RCC 7860 (cell line): ENCODE measurements at regions not wholly inside any gene's neighbourhood (a gene's known extent, or its start where the extent isn't known, plus 50 kb on each side); places are given as distances from the start of the nearest gene placed in this dataset.
"Not testable (repeated sequence)": the region's sequence is repeated elsewhere in the genome, so short reads cannot be mapped to it uniquely, and the experiment has no call there.

Source experiments
- DNase-seq: peaks from one replicate; pipeline ENCODE4 v3.0.0-alpha.2; 2015; ENCODE audit warnings: low spot score
- FAIRE-seq: peaks from 2 replicates; lab custom pipeline; 2012; peaks lifted over from hg19 to GRCh38; lab: Jason Lieb, UNC

DNA sequence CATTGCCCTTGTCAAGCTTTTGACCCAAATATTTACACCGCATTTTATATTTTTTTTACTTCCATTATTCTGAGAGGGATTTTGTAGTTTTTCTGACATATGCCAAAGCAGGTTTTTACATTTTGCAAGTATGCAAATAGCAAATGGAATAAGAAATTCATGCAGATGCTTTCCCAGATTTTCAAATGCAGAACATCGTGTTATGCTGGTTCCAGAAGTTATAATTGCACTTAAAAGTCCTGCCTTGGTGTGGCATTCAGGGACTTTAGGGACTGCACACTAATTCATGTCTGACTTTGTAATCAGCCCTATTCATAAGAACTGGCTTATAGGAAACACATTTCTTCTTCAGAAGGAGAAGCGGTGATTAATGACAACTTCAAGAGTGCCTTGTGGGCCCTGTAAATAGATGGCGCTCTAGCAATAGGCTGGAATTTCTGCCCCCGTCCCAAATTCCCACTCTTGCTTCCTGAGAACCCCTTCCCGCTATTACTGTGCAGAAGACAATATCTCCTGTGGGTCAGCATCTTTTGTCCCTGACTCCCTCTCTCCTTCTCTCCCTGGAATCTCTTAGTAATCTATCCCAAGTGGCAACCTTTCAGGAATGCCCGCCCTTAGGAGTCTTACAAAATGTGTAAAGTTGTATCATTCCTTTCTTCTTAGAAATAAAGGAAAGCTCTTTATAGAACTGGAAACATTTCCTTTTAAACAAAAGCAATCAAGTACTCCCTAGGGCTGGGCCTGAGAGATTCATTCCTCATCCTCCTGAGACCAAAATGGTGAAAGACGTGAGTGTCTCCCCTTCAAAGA, 264.0 kb downstream of the INHBA start:
- FAIRE-seq (no peak), DNase-seq (no peak)

DNA sequence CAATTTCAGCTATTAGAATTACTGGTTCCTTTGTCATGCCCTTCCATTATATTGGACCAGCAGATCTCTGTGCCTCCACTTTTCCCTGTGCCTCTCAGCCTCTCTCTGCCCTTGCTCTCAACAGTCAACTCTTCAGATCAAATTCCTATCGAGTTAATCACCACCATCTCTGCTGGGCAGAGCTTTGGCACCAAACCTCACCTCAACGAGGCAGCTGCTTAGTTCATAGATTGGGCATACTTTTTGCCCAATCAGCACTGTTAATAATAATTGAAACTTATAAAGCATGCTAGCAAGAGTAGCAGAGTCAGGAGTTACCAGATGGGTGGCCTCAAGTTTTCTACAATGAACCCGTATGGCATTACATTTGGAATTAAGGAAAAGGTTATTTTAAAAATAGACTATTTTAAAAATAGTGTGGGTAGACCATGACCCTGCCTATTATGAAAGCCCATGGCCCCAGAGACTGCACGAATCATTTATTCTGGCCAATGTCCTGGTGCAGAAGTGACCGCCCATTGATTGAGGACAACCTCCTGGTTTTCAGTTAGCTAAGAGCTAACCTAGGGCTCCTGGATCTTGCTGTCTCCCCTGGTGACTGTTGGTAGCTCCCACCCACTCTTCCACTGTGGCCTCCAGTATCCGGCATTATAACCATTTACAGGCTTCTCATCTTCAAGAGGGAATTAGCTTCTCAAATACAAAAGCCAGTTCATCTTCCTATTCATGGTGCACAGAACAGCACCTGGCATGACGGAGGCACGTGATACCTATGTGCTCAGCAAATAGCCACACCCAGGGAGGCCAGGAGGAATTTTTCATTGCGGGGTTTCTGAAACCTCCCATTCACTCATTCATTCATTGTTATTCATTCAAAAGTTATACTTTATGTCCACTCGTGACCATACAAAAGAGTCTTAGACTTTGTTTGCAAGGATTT, 265.4 kb downstream of the INHBA start:
- FAIRE-seq (peak; percentile 79), DNase-seq (peak; percentile 77)

DNA sequence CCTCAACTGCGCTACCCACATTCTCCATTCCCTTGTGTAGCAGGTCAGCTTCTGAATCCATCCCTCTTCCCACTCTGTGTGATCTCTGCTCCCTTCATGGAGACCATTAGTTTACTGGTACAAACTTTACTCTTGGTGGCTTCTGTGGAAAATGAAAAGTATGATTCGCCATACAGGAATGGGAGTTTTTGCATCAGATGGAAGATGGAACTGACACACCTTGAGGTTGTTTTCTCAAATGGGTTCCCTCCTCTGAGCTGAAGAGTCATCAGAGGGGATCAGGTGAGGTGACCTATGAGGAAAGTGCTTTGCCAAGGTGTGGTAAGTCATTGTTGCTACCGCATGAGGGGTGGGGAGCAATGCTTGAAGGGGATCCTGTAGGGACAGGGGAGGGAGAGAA, 266.8 kb downstream of the INHBA start:
- no peak for FAIRE-seq
- peak; percentile 35 for DNase-seq

DNA sequence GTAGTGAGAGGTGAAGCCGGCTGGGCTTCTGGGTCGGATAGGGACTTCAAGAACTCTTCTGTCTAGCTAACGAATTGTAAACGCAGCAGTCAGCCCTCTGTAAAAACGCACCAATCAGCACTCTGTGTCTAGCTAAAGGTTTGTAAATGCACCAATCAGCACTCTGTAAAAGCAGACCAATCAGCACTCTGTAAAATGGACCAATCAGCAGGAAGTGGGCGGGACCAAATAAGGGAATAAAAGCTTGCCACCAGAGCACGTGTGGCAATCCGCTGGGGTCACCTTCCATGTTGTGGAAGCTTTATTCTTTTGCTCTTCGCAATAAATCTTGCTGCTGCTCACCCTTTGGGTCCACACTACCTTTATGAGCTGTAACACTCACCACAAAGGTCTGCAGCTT, 267.9 kb downstream of the INHBA start:
- FAIRE-seq, DNase-seq: not testable (repeated sequence)

DNA sequence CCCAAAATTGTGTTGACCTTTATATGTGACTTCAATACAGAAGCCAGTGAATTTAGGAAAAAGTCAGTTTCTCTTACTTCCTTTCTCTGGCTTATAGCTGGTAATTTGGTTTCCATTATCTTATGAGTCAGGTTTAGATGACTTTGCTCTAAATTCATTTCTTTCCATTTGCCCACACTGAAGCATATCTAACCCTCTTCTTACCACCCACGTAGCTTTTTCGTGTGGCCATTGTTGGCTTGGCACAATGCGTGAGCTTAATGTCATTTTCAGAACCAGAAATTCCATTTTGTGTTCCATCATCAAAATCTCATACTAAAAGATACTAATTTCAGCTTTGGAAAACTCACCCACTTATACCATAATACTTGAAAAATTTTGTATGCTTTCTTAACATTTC, 271.2 kb downstream of the INHBA start:
- DNase-seq, result no peak
- no peak for FAIRE-seq

DNA sequence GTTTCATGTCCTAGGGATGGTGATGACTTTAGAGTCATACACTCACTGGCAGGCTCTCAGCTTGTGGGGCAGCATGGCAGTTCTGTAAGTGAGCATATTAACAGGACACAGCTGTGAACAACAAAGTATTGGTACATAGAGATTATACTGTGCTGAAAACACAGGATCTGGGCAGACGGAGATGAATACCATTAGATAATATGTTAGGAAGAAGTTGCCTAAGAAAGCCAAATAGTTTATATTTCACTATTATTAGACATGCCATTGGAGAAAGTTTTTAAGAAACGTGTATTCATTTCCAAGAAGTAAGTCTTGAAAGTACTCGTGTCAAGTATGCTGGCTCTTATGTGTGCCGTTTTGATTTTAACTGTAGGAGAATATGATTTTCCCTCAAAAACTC, 274.5 kb downstream of the INHBA start:
- DNase-seq (no peak), FAIRE-seq (no peak)

DNA sequence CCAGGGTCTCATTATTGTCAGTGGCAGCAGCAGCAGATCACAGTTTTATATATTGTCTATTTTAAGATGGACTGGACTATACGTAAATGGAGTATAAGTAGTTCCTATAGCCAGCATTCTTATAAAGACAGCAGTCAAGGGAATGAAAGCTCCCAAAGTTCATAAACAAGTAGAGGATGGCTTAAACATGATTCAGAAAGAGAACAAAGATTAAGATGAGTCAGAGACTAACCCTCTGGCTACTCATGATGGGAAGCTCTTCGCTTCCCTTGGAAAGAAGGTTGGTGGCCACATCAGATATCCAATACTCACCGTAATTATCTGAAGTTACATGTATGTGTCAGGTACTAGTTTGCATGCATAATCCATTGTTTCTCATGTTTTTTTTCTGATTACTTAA, 277.0 kb downstream of the INHBA start:
- FAIRE-seq, result peak; percentile 64

DNA sequence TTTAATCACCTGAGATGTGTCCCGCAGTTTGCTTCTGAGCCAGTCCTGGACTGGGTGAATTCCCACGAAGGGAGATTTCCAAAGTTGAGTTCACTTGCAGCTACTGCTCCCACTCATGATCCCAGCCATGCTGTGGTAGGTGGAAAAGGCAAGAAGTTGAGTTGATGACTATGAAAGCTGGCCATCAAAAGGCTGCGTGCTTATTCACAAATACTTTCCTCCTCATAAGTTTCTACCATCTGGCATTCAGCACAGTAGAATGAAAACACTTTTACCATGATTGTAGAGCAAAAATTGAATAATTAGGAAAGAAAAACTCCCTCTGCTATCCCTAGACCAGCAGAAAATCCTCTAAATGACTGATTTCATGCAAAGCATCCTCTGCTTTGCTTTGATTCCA, 281.8 kb downstream of the INHBA start:
- FAIRE-seq, result no peak
- DNase-seq, result no peak

More for the DNA sequence above, 277.0 kb downstream of the INHBA start:
- peak; percentile 53 for DNase-seq

DNA sequence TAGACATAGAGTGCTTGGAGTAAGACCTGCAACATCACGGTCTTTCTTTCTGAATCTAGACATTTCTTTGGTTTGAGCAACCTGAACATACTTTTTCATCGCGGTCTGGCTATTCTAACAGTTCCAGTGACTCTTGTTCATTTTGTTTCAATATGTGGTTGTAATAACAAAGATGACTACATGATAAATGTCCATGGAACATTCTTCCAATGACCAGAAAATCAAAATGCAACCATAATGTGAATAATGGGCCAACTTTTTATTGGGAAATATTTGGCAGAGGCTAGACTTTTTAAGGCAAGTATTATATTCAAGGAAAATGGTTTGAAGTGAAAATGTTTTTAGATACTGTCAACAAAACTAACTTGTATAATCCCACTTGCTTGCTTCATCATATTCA, 282.5 kb downstream of the INHBA start:
- DNase-seq (no peak), FAIRE-seq (no peak)

DNA sequence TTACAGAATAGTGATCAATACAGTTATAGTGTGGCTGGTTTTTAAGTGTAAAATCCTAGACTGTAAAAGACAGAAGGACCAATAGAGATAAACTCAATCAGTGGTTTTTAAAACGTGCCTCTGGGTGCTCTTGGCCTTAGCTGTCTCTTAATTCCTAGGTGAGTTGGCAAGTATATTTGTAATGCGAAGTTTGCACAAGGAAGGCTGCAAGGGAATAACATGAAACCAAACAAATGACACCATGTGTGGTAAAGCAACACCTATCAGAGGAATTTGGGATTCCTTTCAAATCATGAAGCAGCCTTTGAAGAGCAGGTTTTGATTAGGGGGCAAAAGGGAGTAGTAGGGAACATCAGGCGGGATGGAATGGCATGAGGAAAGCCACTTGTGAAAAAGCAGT, 284.6 kb downstream of the INHBA start:
- DNase-seq (no peak), FAIRE-seq (no peak)

DNA sequence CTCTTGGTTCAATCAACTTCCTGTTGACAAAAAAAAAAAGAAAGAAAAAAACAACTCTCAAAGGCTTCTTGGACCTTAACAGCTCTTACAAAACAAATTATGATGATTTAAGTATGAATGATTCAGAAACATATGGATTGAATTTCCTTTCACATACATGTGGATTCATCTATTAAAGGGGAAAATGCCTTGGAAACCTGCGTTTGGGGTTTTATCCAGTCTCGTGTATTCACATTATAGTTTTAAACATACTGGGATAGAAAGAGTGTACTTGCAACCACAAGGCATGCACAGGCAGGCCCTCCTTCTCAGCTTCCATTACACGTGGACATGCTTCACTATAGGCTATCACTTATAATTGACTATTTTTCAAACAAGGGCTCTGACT, 286.7 kb downstream of the INHBA start:
- FAIRE-seq, result no peak
- no peak for DNase-seq

DNA sequence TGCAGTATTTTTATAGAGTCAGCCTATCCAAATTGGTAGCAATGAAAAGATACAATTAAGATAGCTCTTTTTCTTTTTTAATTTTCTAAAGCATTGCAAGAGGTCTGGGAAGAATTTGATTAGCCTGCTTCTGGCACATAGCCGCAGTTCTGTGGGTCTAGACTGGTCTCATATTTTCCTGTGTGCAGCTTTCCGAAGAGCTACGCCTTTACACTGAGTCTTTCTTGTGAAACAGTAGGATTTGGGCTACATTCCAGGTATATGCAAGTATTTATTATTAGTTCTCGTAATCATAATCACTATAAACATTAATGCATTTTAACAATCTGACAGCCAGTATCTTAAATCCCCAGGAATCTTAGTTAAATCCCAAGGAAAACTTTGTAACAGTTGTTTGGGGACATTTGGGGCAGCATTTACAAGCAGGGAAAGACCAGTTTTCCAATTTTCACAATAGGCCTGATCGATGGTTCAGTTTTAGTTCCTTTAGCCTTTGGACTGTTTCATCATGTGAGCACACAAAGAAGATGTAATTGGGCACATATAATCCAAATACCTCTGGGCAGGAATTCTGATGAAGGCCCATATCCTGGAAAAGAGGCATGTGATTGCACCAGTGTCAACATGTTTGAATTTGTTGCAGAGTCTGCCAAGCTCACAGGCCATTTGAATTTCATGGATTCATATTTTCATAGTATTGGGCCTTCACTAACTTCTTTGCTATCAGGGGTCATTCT, 287.3 kb downstream of the INHBA start:
- DNase-seq, result no peak
- FAIRE-seq, result no peak

DNA sequence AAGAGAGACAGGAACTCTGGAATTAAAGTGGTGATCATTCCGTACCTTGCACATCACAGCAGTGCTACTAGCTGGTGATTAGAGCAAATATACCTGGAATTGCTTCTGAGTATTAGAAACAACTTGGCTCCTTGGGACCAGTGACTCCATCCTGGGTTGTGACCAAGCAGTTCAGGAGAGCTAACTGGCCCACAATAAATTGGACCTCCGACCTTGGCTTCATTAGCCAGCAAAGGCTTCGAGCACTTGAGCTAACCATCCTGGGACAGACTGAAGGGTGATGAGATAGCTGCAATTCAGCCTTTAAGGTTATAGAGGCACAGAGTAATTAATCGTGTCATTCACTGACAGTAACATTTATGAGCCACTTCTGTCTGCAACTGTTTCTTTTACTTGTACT, 287.8 kb downstream of the INHBA start:
- FAIRE-seq, result no peak
- no peak for DNase-seq

DNA sequence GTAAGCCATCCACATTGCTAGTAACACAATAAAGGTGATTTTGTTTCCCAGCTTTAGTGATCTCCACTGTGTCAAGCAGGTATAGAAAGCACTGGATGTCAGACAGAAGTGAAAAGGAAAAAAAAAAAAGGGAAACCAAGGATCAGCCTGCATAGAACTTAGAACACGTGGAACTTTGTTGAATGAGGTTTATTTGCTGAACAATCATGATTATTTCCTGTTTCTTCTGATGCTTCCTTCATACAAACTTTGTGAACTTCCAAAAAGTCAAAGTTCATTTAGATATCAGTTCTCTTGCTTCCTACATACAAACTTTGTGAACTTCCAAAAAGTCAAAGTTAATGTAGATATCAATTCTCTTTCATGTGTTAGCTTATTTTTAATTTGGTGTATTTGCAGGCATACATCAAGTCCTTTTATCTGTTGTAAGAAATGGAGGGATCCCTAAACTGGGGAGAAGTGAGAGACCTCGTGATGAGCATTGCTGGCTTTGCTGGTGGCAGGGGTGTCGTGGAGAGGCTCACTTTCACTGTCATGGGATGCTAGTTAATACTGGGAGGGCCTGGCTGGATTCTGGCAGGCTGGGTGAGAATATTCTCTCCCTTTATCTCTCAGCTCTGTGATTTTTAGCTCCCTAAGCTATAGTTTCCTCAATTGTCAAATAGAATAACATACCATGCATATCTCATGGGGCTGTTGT, 298.4 kb downstream of the INHBA start:
- FAIRE-seq, result no peak
- no peak for DNase-seq

DNA sequence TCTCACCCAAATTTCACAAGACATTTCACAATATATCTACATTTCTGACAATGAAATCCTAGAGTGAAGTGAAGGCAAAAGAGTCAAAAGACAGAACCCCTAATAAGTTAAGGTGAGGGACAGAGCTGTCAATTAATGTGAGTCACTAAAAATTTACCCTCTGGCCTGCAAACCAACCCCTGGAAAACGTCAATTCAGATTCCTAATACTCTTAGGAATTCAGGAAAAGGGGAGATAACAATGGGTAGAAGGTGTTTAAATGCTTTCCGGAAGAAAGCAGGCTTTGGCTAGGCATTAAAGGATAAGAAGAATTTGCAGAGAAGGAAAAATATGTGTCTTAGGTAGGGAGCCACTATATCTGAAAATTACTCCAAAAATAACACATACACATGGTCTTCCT, 299.6 kb downstream of the INHBA start:
- no peak for DNase-seq
- no peak for FAIRE-seq

DNA sequence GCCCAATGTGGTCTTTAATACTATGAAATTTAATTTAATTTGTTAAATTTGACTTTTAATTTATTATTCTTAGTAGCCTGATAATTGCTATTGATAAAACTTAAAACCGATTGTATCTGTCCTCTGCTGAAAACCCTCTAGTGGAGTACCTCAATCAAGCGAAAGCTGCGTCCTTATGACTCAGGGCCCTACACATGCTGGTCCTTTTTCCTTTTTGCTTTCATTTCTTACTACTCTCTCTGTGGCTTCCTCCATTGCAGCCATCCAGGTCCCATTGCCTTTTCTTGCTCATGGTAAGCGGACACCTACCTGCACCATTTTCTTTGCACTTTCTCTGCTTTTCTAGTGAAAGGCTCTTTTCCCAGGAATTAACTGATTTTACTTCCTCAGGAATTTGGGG, 301.1 kb downstream of the INHBA start:
- DNase-seq (no peak), FAIRE-seq (no peak)

DNA sequence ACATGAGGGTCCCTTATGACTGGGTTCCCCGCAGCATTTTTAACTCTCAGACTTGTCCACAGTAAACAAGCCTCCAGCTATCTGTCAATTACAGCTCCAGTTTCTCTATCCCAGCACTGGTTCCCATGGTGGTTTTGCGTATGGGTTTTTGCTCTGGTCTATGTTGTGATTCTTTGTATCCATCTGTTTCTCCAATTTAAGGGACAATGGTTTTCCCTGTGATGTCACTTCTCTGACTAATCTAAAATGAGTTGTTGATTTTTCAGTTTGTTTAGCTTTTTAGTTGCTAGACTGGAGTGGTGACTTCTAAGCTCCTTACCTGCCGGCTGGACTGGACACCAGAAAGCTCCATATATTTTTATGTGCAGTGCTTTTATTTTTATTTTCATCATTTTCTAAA, 303.7 kb downstream of the INHBA start:
- DNase-seq, result no peak
- no peak for FAIRE-seq

DNA sequence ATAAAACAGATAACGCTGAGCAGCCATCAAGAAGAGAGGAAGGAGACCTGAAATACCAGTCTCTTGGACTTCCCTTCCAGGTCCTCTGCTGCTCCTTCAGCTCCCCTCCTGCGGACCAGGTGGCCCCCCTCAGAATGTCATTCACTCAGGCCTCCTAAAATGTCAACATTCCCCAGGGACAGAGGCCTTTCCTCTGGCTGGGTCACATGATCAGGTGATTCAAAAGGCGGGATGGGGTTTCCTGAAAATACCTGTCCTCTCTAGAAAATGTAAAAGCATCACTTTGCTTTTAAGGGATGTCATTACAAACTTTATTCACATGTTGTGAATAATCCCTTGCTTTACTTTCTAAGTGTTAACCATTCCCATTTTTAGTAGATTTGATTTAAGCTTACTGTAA, 311.1 kb downstream of the INHBA start:
- FAIRE-seq (no peak), DNase-seq (no peak)

DNA sequence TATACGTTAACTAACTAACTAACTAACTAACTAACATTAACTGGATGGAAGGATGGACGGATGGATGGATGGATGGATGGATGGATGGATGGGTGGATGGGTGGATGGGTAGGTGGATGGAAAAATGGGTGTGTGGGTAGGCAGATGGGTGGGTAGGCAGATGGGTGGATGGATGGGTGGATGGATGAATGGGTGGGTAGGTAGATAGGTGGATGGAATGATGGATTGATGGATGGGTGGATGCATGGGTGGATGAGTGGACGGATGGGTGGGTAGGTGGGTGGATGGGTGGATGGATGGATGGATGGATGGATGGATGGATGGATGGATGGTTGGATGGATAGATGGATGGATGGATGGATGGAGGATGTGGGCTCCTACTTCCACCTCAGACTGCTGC, 314.0 kb downstream of the INHBA start:
- DNase-seq, FAIRE-seq: not testable (repeated sequence)

DNA sequence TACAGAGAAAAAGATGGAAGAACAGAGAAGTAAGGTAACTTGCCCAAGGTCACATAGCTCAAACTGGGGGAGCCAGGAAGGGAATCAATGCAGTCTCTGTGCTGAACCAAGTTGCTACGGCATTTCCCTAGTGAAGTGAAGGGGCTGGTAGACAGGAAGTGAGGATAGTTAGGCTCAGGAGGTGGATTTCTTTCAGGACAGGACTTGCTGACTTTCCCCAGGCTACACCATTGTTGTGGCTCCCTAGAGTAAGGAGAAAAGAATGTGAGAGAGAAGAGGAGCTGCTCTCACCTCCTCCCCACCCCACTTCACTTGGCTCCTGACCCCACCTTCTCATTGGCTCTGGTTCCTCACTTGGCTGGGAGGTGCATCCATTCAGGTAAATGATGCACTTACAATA, 316.9 kb downstream of the INHBA start:
- FAIRE-seq (no peak), DNase-seq (no peak)

DNA sequence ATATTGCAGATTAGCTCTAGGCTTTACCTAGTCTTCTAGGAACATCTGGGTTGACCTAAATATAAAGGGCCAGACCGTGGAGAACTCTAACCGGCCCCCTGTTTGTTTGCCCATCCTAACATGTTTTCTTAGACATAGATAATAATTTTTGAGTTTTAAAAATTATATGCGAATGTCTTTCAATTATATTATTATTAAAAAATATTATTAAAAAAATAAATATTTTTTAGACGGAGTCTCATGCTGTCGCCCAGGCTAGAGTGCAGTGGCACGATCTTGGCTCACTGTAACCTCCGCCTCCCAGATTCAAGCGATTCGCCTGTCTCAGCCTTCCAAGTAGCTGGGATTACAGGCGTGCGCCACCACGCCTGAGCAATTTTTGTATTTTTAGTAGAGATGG, 318.5 kb downstream of the INHBA start:
- FAIRE-seq, result no peak
- no peak for DNase-seq
